CD4-positive, alpha-beta T cell (primary cell): ENCODE measurements at regions not wholly inside any gene's neighbourhood (a gene's known extent, or its start where the extent isn't known, plus 50 kb on each side); places are given as distances from the start of the nearest gene placed in this dataset.

Experiments used
- ATAC-seq: fragments of 200-7000 bp; cut with Tn5 transposase; one replicate; pipeline ENCODE4 v1.10.0; 2022; ENCODE audit warnings: mild to moderate bottlenecking; ENCODE audit not compliant: poor library complexity
- CTCF ChIA-PET: fragments of 350-600 bp; sonication (Branson Sonifier 250); formaldehyde crosslinking; loops from one replicate; lab custom pipeline; 2021; ENCODE audit warnings: antibody characterized with exemption, inconsistent platforms; lab: Charles Lee
- POLR2A ChIA-PET: fragments of 350-600 bp; sonication (Branson Sonifier 250); formaldehyde crosslinking; loops from one replicate; lab custom pipeline; 2021; ENCODE audit warnings: antibody characterized with exemption, inconsistent platforms; lab: Charles Lee
- DNase-seq, 14 experiments: peaks; one replicate each; pipeline ENCODE4 v3.0.0-alpha.2; 2013 to 2020; ENCODE audit warnings: mixed read lengths in 2 of 14
- H3K27ac ChIP-seq, 2 donors: one replicate each; pipeline versions ENCODE4 v1.5.1 to v1.7.0; 2013; ENCODE audit warnings: low read length in 2 of 2, low read depth in 1 of 2, mild to moderate bottlenecking in 1 of 2
- H3K27me3 ChIP-seq, 2 experiments: 1 replicate in 1 of 2; 2 replicates in 1 of 2; pipeline versions ENCODE4 v1.6.1 to v1.7.0; 2013; ENCODE audit warnings: low read length in 2 of 2, control low read depth in 1 of 2, mild to moderate bottlenecking in 1 of 2, moderate library complexity in 1 of 2; ENCODE audit not compliant: insufficient read depth in 2 of 2, control insufficient read depth in 1 of 2
- H3K36me3 ChIP-seq: one replicate; pipeline ENCODE4 v1.6.1; 2013; ENCODE audit warnings: low read length, control low read depth; ENCODE audit not compliant: insufficient read depth
- H3K4me1 ChIP-seq: one replicate; pipeline ENCODE4 v1.6.1; 2013; ENCODE audit warnings: low read length, control low read depth; ENCODE audit not compliant: insufficient read depth
- H3K4me3 ChIP-seq: one replicate; pipeline ENCODE4 v1.5.1; 2013; ENCODE audit warnings: mild to moderate bottlenecking, low read length, moderate library complexity
- H3K9me3 ChIP-seq, 2 experiments: 1 replicate in 1 of 2; 2 replicates in 1 of 2; pipeline versions ENCODE4 v1.6.1 to v1.7.0; 2013; ENCODE audit warnings: low read length in 2 of 2, mild to moderate bottlenecking in 2 of 2, control low read depth in 1 of 2, moderate library complexity in 1 of 2; ENCODE audit not compliant: control insufficient read depth in 1 of 2, insufficient read depth in 1 of 2
- H3K27ac Mint-ChIP-seq: one replicate; pipeline ENCODE4 v1.8.0; 2020; ENCODE audit warnings: mixed read lengths
- H3K27me3 Mint-ChIP-seq: one replicate; pipeline ENCODE4 v1.8.0; 2021; ENCODE audit warnings: mixed read lengths
- H3K36me3 Mint-ChIP-seq: one replicate; pipeline ENCODE4 v1.8.0; 2021; ENCODE audit warnings: low read depth, mixed read lengths
- H3K4me1 Mint-ChIP-seq: one replicate; pipeline ENCODE4 v1.8.0; 2021; ENCODE audit warnings: low read depth, mixed read lengths
- H3K4me3 Mint-ChIP-seq: one replicate; pipeline ENCODE4 v1.8.0; 2020; ENCODE audit warnings: mild to moderate bottlenecking, mixed read lengths
- H3K9me3 Mint-ChIP-seq: one replicate; pipeline ENCODE4 v1.8.0; 2020; ENCODE audit warnings: mixed read lengths
- intact Hi-C, 2 experiments: fragments of 100-400 bp; cut with DNase I in 1 of 2; cut with micrococcal nuclease in 1 of 2; formaldehyde crosslinking; loops; one replicate each; pipeline versions ENCODE4 v1.15.1 to v1.9.0; 2023 to 2025; cut with DNase I, micrococcal nuclease
- TF ChIP-seq, protein P1 (sequence below): fragments of 200-600 bp; IDR thresholded peaks from one replicate; pipeline ENCODE4 v1.8.0; 2022; ENCODE audit warnings: antibody characterized with exemption, mild to moderate bottlenecking

- POLR2A ChIA-PET = interaction anchor here (11.6 kb wide), 1 partner anchor 77 kb away, joined by 209 read pairs; the partner anchor contains the start of gene TRIM13
- intact Hi-C loops = no loop called here
These were observed 59.6 kb downstream of the KCNRG start for GRCh38 chr13:50074843-50075242.

GRCh38 chr13:50075619-50076097, 60.4 kb downstream of the KCNRG start:
- Histone ChIP-seq H3K4me3 (no peak overlapping the region), H3K27me3 (no peaks in the 10 kb centered on the region), H3K27ac (no peak overlapping the region), H3K9me3 (no peaks in the 10 kb centered on the region), H3K4me1 (peaks cover 7% of the 10 kb centered on the region), H3K36me3 (peaks cover 6% of the 10 kb centered on the region)
- H3K4me1 Mint-ChIP-seq = peaks cover 33% of the 10 kb centered on the region
- peak overlapping the region; percentile 32 for H3K27ac Mint-ChIP-seq
- no peaks in the 10 kb centered on the region for H3K9me3 Mint-ChIP-seq
- H3K27me3 Mint-ChIP-seq = peaks cover 33% of the 10 kb centered on the region
- H3K36me3 Mint-ChIP-seq = peaks cover 7% of the 10 kb centered on the region
- POLR2A ChIA-PET = interaction anchor here (11.6 kb wide), 1 partner anchor 78 kb away, joined by 209 read pairs; the partner anchor contains the start of gene TRIM13
- CTCF ChIA-PET = interaction anchor here (1.8 to 3.0 kb wide), 2 partner anchors 10 to 78 kb away, joined by 9 to 11 read pairs; partner anchors contain the start of gene TRIM13
- peak overlapping the region; percentile 60 for H3K4me3 Mint-ChIP-seq
- DNase-seq (peak in 1 of 14 experiments; percentile 20), ATAC-seq (no peak)
- TF ChIP-seq, protein P1, sequence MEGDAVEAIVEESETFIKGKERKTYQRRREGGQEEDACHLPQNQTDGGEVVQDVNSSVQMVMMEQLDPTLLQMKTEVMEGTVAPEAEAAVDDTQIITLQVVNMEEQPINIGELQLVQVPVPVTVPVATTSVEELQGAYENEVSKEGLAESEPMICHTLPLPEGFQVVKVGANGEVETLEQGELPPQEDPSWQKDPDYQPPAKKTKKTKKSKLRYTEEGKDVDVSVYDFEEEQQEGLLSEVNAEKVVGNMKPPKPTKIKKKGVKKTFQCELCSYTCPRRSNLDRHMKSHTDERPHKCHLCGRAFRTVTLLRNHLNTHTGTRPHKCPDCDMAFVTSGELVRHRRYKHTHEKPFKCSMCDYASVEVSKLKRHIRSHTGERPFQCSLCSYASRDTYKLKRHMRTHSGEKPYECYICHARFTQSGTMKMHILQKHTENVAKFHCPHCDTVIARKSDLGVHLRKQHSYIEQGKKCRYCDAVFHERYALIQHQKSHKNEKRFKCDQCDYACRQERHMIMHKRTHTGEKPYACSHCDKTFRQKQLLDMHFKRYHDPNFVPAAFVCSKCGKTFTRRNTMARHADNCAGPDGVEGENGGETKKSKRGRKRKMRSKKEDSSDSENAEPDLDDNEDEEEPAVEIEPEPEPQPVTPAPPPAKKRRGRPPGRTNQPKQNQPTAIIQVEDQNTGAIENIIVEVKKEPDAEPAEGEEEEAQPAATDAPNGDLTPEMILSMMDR = no peak
- intact Hi-C loops = no loop called here

More at GRCh38 chr13:50074843-50075242, 59.6 kb downstream of the KCNRG start:
- ATAC-seq = no peak
- H3K9me3 ChIP-seq = no peaks in the 10 kb centered on the region
- H3K9me3 Mint-ChIP-seq = no peaks in the 10 kb centered on the region
- no peak overlapping the region for H3K27ac Mint-ChIP-seq
- CTCF ChIA-PET = interaction anchor here (1.8 to 3.0 kb wide), 2 partner anchors 11 to 78 kb away, joined by 9 to 11 read pairs; partner anchors contain the start of gene TRIM13
- H3K27ac ChIP-seq = no peak overlapping the region
- no peaks in the 10 kb centered on the region for H3K36me3 Mint-ChIP-seq
- TF ChIP-seq, protein P1 = no peak
- no peaks in the 10 kb centered on the region for H3K27me3 ChIP-seq
- H3K4me3 Mint-ChIP-seq = no peak overlapping the region
- H3K4me1 Mint-ChIP-seq = peaks cover 26% of the 10 kb centered on the region
- peaks cover 28% of the 10 kb centered on the region for H3K27me3 Mint-ChIP-seq
- H3K36me3 ChIP-seq = peaks cover 6% of the 10 kb centered on the region
- no peak overlapping the region for H3K4me3 ChIP-seq
- H3K4me1 ChIP-seq = peaks cover 2% of the 10 kb centered on the region
- DNase-seq = no peak

GRCh38 chr13:50077431-50077830, 62.2 kb downstream of the KCNRG start:
- no peaks in the 10 kb centered on the region for H3K9me3 Mint-ChIP-seq
- peaks cover 37% of the 10 kb centered on the region for H3K4me1 Mint-ChIP-seq
- peaks cover 22% of the 10 kb centered on the region for H3K36me3 Mint-ChIP-seq
- ATAC-seq (no peak), DNase-seq (no peak)
- Histone ChIP-seq H3K9me3 (no peaks in the 10 kb centered on the region), H3K36me3 (no peaks in the 10 kb centered on the region), H3K27ac (no peak overlapping the region), H3K4me3 (no peak overlapping the region), H3K27me3 (no peaks in the 10 kb centered on the region), H3K4me1 (peaks cover 14% of the 10 kb centered on the region)
- peaks cover 35% of the 10 kb centered on the region for H3K27me3 Mint-ChIP-seq
- intact Hi-C loops = no loop called here
- TF ChIP-seq, protein P1 = no peak
- CTCF ChIA-PET = interaction anchor here (9.8 kb wide), 1 partner anchor 80 kb away, joined by 57 read pairs; the partner anchor contains the start of gene TRIM13
- no peak overlapping the region for H3K4me3 Mint-ChIP-seq
- H3K27ac Mint-ChIP-seq = no peak overlapping the region
- POLR2A ChIA-PET = interaction anchor here (1.1 to 11.6 kb wide), 5 partner anchors 46 to 1376 kb away, joined by 3 to 209 read pairs (median 5); partner anchors contain the start of gene TRIM13
